ENCODE measurements at regions not wholly inside any gene's neighbourhood (a gene's known extent, or its start where the extent isn't known, plus 50 kb on each side); places are given as distances from the start of the nearest gene placed in this dataset.

DNA sequence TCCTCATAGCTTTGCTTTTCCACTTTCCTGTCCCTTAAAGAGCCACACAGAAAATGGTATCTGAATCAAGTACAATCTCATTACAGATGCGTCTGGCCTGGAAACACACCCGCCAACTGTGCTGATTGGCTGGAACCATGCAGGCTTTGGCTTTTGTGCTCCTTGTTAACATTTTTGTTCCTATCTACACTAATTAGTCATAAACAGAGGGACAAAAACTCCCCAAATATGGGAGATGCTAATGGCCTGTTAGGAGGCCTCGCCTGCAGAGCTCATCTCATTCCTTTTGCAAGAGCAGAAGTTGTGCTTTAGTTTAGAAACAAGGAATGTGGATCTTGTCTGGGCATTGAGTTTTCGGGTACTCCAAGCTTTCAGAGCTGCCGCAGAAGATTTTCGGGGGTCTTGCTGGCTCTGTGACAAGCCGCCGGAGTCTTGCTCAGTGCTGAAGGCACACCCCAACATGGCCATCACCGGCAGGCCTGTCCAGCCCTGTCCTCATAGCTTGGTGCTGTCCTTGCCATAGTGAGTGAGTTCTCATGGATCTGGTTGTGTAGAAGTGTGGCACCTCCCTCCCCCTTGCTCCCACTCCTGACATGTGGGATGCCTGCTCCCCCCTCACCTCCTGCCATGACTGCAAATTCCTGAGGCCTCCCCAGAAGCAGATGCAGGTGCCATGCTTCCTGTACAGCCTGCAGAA is 69.8 kb downstream of the METRNL start:
- TF ChIP-seq, protein P1, sequence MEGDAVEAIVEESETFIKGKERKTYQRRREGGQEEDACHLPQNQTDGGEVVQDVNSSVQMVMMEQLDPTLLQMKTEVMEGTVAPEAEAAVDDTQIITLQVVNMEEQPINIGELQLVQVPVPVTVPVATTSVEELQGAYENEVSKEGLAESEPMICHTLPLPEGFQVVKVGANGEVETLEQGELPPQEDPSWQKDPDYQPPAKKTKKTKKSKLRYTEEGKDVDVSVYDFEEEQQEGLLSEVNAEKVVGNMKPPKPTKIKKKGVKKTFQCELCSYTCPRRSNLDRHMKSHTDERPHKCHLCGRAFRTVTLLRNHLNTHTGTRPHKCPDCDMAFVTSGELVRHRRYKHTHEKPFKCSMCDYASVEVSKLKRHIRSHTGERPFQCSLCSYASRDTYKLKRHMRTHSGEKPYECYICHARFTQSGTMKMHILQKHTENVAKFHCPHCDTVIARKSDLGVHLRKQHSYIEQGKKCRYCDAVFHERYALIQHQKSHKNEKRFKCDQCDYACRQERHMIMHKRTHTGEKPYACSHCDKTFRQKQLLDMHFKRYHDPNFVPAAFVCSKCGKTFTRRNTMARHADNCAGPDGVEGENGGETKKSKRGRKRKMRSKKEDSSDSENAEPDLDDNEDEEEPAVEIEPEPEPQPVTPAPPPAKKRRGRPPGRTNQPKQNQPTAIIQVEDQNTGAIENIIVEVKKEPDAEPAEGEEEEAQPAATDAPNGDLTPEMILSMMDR (conservative IDR thresholded peaks at IDR 0.05; ENCODE audit: low read depth, low read length), result no peak
- no peak for DNase-seq (ENCODE audit: low read depth)
- H3K4me3 ChIP-seq (ENCODE audit: low read depth, low read length), result no peak overlapping the region

DNA sequence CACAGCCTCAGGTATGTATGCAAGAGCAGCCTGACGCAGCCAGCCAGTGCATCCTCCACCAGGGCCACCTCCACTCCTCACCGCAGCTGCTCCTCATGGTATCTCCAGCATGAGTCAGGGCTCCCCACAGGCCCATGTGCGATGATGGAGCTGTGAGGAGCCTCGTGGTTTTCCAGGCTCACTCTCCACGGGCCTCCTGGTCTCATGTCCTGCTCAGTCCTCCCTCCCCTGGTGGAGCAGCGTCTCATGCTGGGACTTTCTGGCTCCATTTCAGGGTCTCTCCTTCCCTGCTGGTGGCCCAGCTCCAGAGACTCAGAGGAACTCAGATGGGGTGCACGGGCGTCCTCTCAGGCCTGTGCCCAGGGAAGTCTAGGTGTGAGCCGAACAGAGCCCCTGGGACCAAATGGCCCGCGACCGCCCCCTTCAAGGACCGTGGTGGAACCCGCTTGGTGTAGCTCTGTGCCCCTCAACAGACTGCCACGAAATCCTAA is 70.4 kb downstream of the METRNL start:
- no peak overlapping the region for H3K4me3 ChIP-seq (ENCODE audit: low read depth, low read length)
- TF ChIP-seq, protein P1 (conservative IDR thresholded peaks at IDR 0.05; ENCODE audit: low read depth, low read length), result no peak
- no peak for DNase-seq (ENCODE audit: low read depth)

DNA sequence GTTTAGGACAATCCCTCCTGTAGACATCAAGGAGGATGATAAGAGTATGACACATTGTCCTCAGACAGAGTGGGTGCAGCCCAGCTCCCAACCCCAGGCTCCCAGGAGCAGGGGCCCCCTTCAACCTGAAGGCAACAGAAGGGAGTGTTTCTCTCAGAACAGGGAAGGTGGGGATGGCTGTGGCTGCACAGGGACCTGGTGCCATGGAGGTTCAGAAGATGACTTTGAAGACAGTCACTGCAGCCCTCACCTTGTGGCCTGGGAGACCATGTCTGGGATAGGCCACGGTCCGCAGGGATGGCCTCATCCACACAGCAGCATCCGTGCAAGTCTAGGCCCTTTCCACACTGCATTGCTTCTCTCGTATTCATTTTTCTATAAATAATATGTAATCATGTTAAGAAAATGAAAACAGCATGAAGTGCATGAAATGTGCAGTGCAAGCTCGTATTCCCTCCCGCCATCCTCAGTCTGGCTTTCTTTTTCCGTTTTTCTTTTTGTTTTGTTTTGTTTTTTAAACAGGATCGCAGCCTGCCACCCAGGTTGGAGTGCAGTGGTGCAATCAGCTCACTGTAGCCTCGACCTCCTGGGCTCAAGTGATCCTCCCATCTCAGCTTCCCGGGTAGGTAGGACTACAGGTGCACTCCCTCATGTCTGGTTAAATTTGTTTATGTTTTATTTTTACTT is 71.1 kb downstream of the METRNL start:
- TF ChIP-seq, protein P1 (conservative IDR thresholded peaks at IDR 0.05; ENCODE audit: low read depth, low read length), result no peak
- no peak for DNase-seq (ENCODE audit: low read depth)
- H3K4me3 ChIP-seq (ENCODE audit: low read depth, low read length), result no peak overlapping the region

DNA sequence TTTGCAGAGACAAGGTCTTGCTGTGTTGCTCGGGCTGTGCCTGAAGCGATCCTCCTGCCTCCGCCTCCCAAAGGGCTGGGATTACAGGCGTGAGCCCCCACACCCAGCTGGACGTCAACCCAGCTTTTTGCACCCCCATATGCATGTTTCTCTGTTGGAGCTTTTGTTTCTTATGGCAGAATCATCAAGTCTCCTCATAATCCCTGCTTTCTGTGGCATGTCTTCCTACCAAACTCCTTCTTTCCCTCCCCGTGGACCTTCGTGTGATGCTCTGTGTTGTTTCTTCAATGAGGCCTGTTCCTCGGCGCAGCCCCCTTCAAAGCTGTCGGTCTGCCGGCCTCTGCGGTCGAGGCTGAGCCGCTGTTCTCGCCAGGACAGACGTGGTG is 71.6 kb downstream of the METRNL start:
- H3K4me3 ChIP-seq (ENCODE audit: low read depth, low read length), result no peak overlapping the region
- DNase-seq (ENCODE audit: low read depth), result no peak
- TF ChIP-seq, protein P1 (conservative IDR thresholded peaks at IDR 0.05; ENCODE audit: low read depth, low read length), result no peak

DNA sequence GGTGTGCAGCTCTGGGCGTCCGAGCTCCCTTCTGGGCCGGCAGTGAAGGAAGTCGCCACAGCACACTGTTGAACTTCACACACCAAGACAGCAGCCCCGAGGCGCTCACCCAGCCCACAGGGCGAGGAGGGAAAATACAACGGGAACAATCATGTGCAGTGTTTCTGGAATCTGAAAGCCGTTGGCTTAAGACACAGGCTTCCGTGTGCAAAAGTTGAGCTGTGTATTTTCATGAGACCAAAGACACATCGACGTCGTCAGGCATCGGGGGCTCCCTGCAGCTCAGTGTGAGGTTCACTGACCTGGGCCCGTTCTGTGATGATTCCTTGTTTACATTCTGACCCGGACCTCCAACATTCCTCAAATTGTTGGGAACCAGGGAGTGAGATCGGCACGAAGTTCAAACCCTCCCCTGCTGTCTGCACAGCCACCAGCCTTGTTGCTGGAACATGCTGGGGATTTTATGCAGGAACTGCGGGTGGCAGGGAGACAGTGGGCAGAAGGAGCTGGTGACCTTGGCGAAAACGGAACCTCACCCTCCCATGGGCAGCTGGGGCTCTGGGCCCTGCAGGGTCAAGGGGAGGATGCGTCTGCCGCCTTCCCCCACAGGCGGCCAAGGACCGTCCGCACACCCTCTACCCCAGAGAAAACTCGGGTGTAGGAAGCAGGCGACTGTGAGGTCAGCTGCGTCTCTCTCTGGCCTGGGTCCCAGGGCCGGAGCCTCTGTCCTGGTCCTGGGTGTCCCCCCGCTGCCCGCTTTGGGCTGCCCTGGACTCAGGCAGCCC is 72.2 kb downstream of the METRNL start:
- TF ChIP-seq, protein P1 (conservative IDR thresholded peaks at IDR 0.05; ENCODE audit: low read depth, low read length), result no peak
- DNase-seq (ENCODE audit: low read depth), result peak; percentile 6
- no peak overlapping the region for H3K4me3 ChIP-seq (ENCODE audit: low read depth, low read length)

DNA sequence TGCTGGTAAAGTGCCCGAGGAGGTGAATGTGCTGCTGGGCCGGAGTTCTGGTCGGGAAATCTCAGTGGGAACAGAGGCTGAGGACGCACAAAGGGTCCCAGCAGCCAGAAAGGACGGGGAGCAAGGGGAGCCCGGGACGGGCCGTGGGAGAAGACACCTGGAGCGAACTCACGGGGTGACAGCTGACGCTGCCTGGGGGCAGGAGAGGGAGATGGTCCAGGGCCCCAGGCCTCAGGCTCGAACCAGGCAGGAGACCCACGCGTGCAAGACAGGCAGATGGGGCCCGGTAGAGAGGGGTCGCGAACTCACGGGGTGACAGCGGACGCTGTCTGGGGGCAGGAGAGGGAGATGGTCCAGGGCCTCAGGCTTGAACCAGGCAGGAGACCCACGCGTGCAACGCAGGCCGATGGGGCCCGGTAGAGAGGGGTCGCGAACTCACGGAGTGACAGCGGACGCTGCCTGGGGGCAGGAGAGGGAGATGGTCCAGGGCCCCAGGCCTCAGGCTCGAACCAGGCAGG is 72.9 kb downstream of the METRNL start:
- H3K4me3 ChIP-seq (ENCODE audit: low read depth, low read length), result no peak overlapping the region
- TF ChIP-seq, protein P1 (conservative IDR thresholded peaks at IDR 0.05; ENCODE audit: low read depth, low read length), result no peak
- DNase-seq (ENCODE audit: low read depth), result no peak

Data from epithelial cell of proximal tubule (primary cell).